Endothelial cell (in vitro differentiated cells): ENCODE measurements at regions not wholly inside any gene's neighbourhood (a gene's known extent, or its start where the extent isn't known, plus 50 kb on each side); places are given as distances from the start of the nearest gene placed in this dataset.

Experiments used
- DNase-seq: peaks from one replicate; pipeline ENCODE4 v3.0.0; 2021; ENCODE audit warnings: low spot score
- H3K27ac Mint-ChIP-seq: one replicate; pipeline ENCODE4 v1.8.0; 2021; ENCODE audit warnings: mixed read lengths, inconsistent platforms; ENCODE audit not compliant: unreplicated experiment
- H3K27me3 Mint-ChIP-seq: one replicate; pipeline ENCODE4 v1.8.0; 2021; ENCODE audit warnings: mild to moderate bottlenecking, moderate library complexity, mixed read lengths, inconsistent platforms; ENCODE audit not compliant: unreplicated experiment
- H3K36me3 Mint-ChIP-seq: one replicate; pipeline ENCODE4 v1.8.0; 2021; ENCODE audit warnings: mild to moderate bottlenecking, low read depth, mixed read lengths, inconsistent platforms; ENCODE audit not compliant: unreplicated experiment
- H3K4me1 Mint-ChIP-seq: one replicate; pipeline ENCODE4 v1.8.0; 2021; ENCODE audit warnings: mild to moderate bottlenecking, mixed read lengths, inconsistent platforms; ENCODE audit not compliant: unreplicated experiment
- H3K4me3 Mint-ChIP-seq: one replicate; pipeline ENCODE4 v1.8.0; 2021; ENCODE audit warnings: mild to moderate bottlenecking, mixed read lengths, inconsistent platforms; ENCODE audit not compliant: unreplicated experiment
- H3K9me3 Mint-ChIP-seq: one replicate; pipeline ENCODE4 v1.8.0; 2021; ENCODE audit warnings: mixed read lengths, inconsistent platforms; ENCODE audit not compliant: unreplicated experiment
- TF ChIP-seq, protein P1 (sequence below): fragments of 200-600 bp; sonication (generic); IDR thresholded peaks from one replicate; pipeline ENCODE4 v1.5.0; 2021; ENCODE audit warnings: antibody characterized with exemption; ENCODE audit not compliant: unreplicated experiment

DNA sequence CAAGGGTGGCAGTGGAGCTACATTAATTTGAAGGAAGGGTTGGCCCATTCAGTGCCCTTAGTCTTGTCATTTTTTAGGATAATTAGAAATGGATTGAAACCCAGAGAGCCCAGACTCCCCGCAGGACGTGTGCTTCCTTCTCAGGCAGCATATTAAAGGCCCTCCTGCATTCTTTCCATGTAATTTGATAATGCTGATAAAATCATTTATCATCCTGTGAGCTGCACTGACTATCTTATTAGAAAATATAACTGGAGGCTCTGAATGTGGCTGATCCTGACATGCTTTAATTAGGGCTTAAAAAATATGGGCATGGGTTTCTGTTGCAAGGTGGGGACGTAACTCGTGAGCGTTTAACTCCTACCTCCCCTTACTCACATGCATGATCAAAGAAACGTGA lies 148.1 kb downstream of the ACKR3 start:
- Mint-ChIP-seq H3K36me3 (no peaks in the 10 kb centered on the region), H3K4me3 (no peak overlapping the region), H3K4me1 (peaks cover 10% of the 10 kb centered on the region), H3K27me3 (peaks cover 6% of the 10 kb centered on the region), H3K9me3 (no peaks in the 10 kb centered on the region), H3K27ac (no peak overlapping the region)
- TF ChIP-seq, protein P1, sequence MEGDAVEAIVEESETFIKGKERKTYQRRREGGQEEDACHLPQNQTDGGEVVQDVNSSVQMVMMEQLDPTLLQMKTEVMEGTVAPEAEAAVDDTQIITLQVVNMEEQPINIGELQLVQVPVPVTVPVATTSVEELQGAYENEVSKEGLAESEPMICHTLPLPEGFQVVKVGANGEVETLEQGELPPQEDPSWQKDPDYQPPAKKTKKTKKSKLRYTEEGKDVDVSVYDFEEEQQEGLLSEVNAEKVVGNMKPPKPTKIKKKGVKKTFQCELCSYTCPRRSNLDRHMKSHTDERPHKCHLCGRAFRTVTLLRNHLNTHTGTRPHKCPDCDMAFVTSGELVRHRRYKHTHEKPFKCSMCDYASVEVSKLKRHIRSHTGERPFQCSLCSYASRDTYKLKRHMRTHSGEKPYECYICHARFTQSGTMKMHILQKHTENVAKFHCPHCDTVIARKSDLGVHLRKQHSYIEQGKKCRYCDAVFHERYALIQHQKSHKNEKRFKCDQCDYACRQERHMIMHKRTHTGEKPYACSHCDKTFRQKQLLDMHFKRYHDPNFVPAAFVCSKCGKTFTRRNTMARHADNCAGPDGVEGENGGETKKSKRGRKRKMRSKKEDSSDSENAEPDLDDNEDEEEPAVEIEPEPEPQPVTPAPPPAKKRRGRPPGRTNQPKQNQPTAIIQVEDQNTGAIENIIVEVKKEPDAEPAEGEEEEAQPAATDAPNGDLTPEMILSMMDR: no peak
- no peak for DNase-seq

- TF ChIP-seq, protein P1: no peak
- H3K27ac Mint-ChIP-seq: no peak overlapping the region
- H3K4me1 Mint-ChIP-seq: peaks cover 10% of the 10 kb centered on the region
- peaks cover 6% of the 10 kb centered on the region for H3K27me3 Mint-ChIP-seq
- H3K36me3 Mint-ChIP-seq: no peaks in the 10 kb centered on the region
- no peak for DNase-seq
- no peak overlapping the region for H3K4me3 Mint-ChIP-seq
- no peaks in the 10 kb centered on the region for H3K9me3 Mint-ChIP-seq
Measured at GRCh38 chr2:236718207-236718992, 148.8 kb downstream of the ACKR3 start.

- TF ChIP-seq, protein P1: no peak
- Mint-ChIP-seq H3K27me3 (peaks cover 6% of the 10 kb centered on the region), H3K27ac (no peak overlapping the region), H3K4me1 (peaks cover 10% of the 10 kb centered on the region), H3K9me3 (no peaks in the 10 kb centered on the region), H3K4me3 (no peak overlapping the region), H3K36me3 (no peaks in the 10 kb centered on the region)
- DNase-seq: no peak
Measured at GRCh38 chr2:236719192-236719635, 149.6 kb downstream of the ACKR3 start.

DNA sequence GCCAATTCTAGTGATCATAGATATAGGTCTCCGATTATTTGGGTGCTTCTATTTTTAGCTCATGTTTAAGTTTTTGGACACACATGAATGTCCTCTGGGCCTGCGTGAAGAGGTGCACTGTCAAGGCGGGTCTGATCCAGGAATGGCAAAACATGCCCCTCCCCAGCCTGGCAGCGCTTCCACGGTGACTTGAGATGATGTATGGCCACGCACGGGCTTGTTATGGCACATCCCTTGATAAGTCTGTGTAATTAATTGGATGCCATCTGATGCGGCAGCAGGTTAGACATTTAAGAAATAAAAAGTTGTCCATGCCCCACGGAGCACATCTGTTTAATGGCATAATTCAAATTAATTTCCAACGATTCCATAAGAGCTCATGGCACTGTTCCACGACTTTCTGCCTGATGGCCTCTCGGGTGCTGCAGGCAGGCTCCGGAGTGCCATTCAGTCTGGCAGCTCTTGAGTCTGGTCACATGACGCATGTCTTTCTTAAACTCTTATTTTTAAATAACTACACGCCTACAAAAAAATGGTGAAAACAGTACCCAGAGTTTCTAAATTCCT lies 151.4 kb downstream of the ACKR3 start:
- DNase-seq: no peak
- H3K27ac Mint-ChIP-seq: no peak overlapping the region
- no peaks in the 10 kb centered on the region for H3K36me3 Mint-ChIP-seq
- peaks cover 1% of the 10 kb centered on the region for H3K27me3 Mint-ChIP-seq
- TF ChIP-seq, protein P1: no peak
- no peak overlapping the region for H3K4me3 Mint-ChIP-seq
- H3K4me1 Mint-ChIP-seq: peaks cover 10% of the 10 kb centered on the region
- no peaks in the 10 kb centered on the region for H3K9me3 Mint-ChIP-seq

DNA sequence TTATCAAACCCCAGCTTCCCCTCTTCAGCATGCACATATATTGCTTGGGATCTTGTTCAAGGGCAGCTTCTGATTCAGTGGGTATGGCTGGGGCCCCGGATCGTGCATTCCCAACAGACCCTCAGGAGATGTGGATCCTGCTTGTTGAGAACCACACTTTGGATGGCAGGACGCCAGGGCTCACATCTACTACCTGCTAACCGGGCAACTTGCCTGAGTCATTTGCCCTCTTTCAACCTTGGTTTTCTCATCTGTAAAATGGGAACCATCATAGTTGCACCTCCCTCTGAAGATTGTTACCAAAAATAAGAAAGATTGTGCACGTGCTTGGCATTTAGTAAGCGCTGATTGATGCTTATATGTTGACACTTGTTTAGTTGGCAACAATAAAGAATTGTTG lies 154.6 kb downstream of the ACKR3 start:
- H3K9me3 Mint-ChIP-seq: no peaks in the 10 kb centered on the region
- H3K27ac Mint-ChIP-seq: no peak overlapping the region
- TF ChIP-seq, protein P1: no peak
- peaks cover 7% of the 10 kb centered on the region for H3K4me1 Mint-ChIP-seq
- peaks cover 1% of the 10 kb centered on the region for H3K27me3 Mint-ChIP-seq
- no peak for DNase-seq
- no peaks in the 10 kb centered on the region for H3K36me3 Mint-ChIP-seq
- H3K4me3 Mint-ChIP-seq: no peak overlapping the region
